HG03064 (cell line): ENCODE measurements at regions not wholly inside any gene's neighbourhood (a gene's known extent, or its start where the extent isn't known, plus 50 kb on each side); places are given as distances from the start of the nearest gene placed in this dataset.
"Not testable (repeated sequence)": the region's sequence is repeated elsewhere in the genome, so short reads cannot be mapped to it uniquely, and the experiment has no call there.

ENCODE experiments used
- ATAC-seq: cut with Tn5 transposase; IDR thresholded peaks from one replicate; pipeline ENCODE4 v1.9.1; 2021; ENCODE audit warnings: low read depth; ENCODE audit not compliant: unreplicated experiment

GRCh38 chr16:21365541-21365940 lies 87.5 kb upstream of the CRYM start:
- not testable (repeated sequence) for ATAC-seq

- not testable (repeated sequence) for ATAC-seq
Measured at GRCh38 chr16:21363550-21364223, 85.6 kb upstream of the CRYM start.

GRCh38 chr16:21361612-21362227 lies 83.6 kb upstream of the CRYM start:
- not testable (repeated sequence) for ATAC-seq

- not testable (repeated sequence) for ATAC-seq
Measured at GRCh38 chr16:21361045-21361444, 83.0 kb upstream of the CRYM start.

- ATAC-seq = not testable (repeated sequence)
Measured at GRCh38 chr16:21359513-21359912, 81.4 kb upstream of the CRYM start.

- peak; percentile 32 for ATAC-seq
Measured at GRCh38 chr16:21358261-21358795, 80.2 kb upstream of the CRYM start.

- not testable (repeated sequence) for ATAC-seq
Measured at GRCh38 chr16:21356308-21356707, 78.2 kb upstream of the CRYM start.

GRCh38 chr16:21351433-21351832 lies 73.3 kb upstream of the CRYM start:
- not testable (repeated sequence) for ATAC-seq

- not testable (repeated sequence) for ATAC-seq
Measured at GRCh38 chr16:21350851-21351250, 72.8 kb upstream of the CRYM start.

GRCh38 chr16:21349336-21349735 lies 71.2 kb upstream of the CRYM start:
- not testable (repeated sequence) for ATAC-seq

- not testable (repeated sequence) for ATAC-seq
Measured at GRCh38 chr16:21348815-21349214, 70.7 kb upstream of the CRYM start.

- not testable (repeated sequence) for ATAC-seq
Measured at GRCh38 chr16:21347538-21347937, 69.4 kb upstream of the CRYM start.

- ATAC-seq = not testable (repeated sequence)
Measured at GRCh38 chr16:21346756-21347491, 68.8 kb upstream of the CRYM start.

- not testable (repeated sequence) for ATAC-seq
Measured at GRCh38 chr16:21344361-21344912, 66.3 kb upstream of the CRYM start.

GRCh38 chr16:21341101-21341500 lies 63.0 kb upstream of the CRYM start:
- ATAC-seq = no peak

GRCh38 chr16:21339941-21340340 lies 61.9 kb upstream of the CRYM start:
- no peak for ATAC-seq

- ATAC-seq = no peak
Measured at GRCh38 chr16:21339269-21339641, 61.2 kb upstream of the CRYM start.

GRCh38 chr16:21338537-21339268 lies 60.6 kb upstream of the CRYM start:
- ATAC-seq = no peak

GRCh38 chr16:21336231-21336630 lies 58.1 kb upstream of the CRYM start:
- no peak for ATAC-seq
